PC-3 (cell line): ENCODE measurements at regions not wholly inside any gene's neighbourhood (a gene's known extent, or its start where the extent isn't known, plus 50 kb on each side); places are given as distances from the start of the nearest gene placed in this dataset.

ENCODE experiments used
- EZH2 ChIP-seq: fragments of 300-600 bp; sonication (generic); IDR thresholded peaks from one replicate; pipeline ENCODE4 v1.6.1; 2017; ENCODE audit warnings: antibody characterized with exemption, mild to moderate bottlenecking, low read length; ENCODE audit not compliant: unreplicated experiment
- EZH2phosphoT487 ChIP-seq: fragments of 300-600 bp; sonication (generic); IDR thresholded peaks from 2 replicates; pipeline ENCODE4 v1.6.1; 2018; ENCODE audit warnings: mild to moderate bottlenecking, antibody characterized with exemption, low read length, borderline replicate concordance
- TF ChIP-seq, protein P1 (sequence below): fragments of 300-600 bp; sonication (generic); conservative IDR thresholded peaks from 2 replicates; pipeline ENCODE4 v1.5.1; 2017; ENCODE audit warnings: antibody characterized with exemption, low read depth, mild to moderate bottlenecking, low read length

DNA sequence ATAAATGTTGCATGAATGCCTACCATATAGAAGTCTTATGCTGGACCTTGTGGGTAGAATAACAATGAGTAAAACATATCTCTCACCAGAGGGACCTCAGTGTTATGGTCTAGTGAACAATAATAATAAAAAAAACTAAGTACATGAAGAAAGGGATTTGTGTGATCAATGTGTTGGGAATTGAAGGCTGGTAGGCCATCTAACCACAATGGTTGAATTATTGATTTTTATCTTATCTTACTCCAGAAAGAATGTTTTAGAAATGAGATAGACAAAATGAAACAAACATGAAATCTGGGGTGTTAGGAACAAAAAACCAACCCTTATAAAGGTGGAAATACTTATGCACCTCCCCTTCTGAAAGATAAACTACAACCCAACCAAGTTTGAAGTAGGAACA is 243.9 kb upstream of the LRIG3 start:
- TF ChIP-seq, protein P1, sequence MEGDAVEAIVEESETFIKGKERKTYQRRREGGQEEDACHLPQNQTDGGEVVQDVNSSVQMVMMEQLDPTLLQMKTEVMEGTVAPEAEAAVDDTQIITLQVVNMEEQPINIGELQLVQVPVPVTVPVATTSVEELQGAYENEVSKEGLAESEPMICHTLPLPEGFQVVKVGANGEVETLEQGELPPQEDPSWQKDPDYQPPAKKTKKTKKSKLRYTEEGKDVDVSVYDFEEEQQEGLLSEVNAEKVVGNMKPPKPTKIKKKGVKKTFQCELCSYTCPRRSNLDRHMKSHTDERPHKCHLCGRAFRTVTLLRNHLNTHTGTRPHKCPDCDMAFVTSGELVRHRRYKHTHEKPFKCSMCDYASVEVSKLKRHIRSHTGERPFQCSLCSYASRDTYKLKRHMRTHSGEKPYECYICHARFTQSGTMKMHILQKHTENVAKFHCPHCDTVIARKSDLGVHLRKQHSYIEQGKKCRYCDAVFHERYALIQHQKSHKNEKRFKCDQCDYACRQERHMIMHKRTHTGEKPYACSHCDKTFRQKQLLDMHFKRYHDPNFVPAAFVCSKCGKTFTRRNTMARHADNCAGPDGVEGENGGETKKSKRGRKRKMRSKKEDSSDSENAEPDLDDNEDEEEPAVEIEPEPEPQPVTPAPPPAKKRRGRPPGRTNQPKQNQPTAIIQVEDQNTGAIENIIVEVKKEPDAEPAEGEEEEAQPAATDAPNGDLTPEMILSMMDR: no peak
- TF ChIP-seq EZH2: no peak
- no peak for TF ChIP-seq EZH2phosphoT487
